GF-D8 (cell line): ENCODE measurements at regions not wholly inside any gene's neighbourhood (a gene's known extent, or its start where the extent isn't known, plus 50 kb on each side); places are given as distances from the start of the nearest gene placed in this dataset.
"Not testable (repeated sequence)": the region's sequence is repeated elsewhere in the genome, so short reads cannot be mapped to it uniquely, and the experiment has no call there.

Experiments used
- DNase-seq: peaks from one replicate; lab custom pipeline; 2025; lab: John Stamatoyannopoulos, UW

- no peak for DNase-seq
These were observed 372.2 kb downstream of the NFIB start for GRCh38 chr9:13941714-13942113.

DNA sequence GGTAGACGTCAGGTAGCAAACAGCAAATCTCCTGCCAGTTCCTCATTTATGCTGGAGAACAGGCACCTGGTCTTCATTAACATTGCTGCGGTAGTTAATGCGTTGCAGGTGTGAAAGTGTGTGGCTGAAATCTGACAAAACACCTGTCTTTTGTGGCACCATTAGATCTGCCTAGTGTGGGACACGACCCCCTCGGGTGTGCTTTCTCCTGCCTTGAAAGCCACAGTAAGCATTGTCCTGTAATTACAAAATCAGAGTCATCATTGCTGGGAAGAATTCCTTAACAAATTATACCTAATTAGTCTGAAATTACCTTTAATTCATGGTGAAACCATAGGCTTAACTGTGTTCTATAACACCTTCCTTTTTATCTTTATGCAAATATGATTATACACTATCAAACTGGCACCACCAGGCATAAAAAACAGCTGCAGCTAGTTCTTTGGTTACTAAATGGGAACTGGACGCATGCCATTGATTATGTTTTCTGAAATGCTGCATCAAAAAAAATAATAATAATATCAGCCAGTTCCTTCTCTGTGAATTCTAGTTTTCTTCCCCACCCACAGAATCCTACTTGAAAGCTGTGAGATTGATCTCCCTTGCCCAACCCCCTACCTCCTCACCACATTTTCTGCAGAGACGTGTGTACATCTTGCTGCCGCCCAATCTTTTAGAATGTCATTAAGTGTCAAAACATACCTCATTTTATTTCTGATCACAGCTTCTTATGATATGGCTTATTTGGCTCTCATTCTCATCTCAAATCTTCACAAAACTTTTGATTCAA lies 374.0 kb downstream of the NFIB start:
- no peak for DNase-seq

GRCh38 chr9:13939134-13939533 lies 374.8 kb downstream of the NFIB start:
- DNase-seq: no peak

DNA sequence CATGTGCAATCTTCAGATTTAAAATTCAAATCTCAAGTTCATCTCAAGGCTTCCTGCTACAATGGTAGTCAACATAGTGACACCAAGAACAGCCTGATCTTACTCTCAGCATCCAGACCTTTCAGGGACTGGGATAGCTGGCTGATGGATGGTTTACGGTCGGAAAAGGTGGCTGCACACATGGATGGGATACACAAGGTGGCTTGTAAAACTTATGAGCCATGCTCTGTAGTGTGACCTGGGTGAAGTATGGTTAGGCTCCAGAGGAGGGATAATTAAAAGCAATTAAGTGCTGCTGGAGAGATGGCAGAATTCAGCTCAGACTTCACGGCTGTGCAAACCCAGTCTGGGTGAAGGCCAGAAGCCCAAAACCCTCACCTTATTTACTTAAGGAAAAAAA lies 379.5 kb downstream of the NFIB start:
- no peak for DNase-seq

DNA sequence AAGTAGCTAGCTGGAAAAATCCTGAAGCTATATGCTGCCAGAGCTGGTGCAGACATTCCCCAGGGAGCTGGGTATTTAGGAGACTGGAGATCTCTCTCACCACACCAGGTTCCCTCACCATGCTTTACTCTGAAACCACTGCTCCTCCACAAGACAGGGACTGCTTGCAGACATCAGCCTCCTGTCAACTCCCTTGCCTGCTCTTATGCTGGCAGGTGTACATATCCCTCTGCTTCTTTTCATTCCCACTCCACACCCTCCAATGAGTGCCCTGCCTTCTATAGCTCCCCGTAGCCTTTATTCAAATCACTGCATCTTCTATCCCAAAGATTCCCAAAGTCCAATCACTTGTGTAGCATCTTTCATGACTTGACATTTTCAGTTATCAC lies 380.7 kb downstream of the NFIB start:
- DNase-seq: no peak

DNA sequence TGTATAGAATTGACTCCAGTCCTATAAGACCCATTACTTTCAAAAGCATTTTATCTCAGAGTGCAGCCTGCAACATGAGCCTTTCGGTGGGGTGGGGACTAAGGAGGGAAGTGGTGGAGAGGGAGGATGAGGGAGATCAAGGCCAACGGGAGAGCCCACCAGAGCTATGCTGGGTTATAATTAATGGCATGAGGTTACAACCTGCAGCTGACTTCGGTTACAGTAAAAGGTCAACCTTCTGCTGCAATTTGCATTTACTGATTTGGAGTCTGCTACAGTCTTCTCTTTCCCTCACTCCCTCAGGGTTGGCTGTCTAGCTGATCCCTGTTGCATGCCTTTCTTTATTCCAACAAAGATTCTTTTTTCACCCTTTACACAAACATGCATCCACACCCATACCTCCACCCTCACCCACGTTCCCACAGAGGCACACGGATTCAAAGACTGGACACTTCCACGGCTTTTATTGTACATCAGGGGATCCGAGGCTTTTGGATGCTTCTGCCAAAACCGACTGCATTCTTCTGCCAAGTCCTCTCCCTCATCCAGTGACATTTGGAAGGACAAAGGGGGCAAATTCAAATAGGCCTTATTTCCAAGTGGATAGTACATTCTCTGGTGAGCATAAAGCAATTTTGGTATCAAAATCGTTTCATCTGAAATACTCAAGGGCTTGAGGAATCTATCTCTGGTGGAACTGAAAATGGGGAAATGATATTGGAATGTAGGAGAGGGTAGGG lies 381.2 kb downstream of the NFIB start:
- no peak for DNase-seq

DNA sequence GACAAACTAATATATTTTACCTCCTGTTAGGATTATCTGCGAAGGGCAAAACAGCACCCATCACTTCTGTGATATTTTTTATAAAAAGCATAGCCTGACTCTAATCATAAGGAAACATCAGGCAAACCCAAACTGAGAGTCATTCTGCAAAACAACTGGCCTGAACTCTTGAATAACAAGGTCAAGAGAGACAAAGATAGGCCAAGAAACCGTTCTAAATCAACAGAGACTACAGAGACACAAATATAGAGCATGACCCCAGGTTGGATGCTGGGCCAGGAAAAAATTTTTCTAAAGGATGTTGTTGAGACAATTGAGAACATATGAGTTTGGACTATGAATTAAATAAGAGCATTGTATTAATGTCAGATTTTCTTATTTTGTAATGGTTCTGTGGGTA lies 384.9 kb downstream of the NFIB start:
- DNase-seq: no peak

GRCh38 chr9:13923381-13923780 lies 390.6 kb downstream of the NFIB start:
- DNase-seq: no peak

GRCh38 chr9:13920557-13920956 lies 393.4 kb downstream of the NFIB start:
- no peak for DNase-seq

GRCh38 chr9:13919401-13919800 lies 394.5 kb downstream of the NFIB start:
- no peak for DNase-seq

GRCh38 chr9:13917534-13917933 lies 396.4 kb downstream of the NFIB start:
- DNase-seq: no peak

DNA sequence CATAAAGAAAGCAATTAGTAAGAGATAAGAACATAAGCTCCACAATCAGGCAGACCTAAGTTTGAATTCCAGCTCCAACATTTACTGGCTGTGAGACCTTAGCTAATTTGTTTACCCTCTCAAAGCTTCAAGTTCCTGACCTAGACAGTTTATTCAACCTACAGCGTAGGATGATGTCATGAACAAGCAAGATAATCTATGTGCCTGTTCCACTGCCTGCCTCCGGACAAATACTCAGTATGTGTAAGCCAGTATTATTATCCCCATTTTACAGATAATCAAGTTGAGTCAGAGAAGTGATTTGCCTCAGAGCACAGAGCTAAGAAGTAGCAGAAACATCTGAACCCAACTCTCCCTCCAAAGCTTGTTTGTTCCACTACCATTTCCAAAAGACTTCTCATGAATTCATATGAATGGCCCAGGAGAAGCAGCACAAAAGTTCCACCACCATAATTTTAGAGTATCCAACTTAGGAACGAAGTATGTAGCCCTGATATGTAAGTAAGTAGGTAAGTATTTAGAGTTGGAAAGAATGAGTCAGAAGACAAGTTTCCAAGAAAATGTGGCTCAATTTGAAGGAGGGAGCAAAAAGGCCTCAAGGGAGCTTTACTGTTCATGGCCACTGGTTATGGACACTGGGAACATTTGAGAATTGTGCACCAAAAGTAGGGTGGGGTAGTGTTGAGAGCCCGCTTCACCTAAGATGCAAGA lies 398.2 kb downstream of the NFIB start:
- no peak for DNase-seq

DNA sequence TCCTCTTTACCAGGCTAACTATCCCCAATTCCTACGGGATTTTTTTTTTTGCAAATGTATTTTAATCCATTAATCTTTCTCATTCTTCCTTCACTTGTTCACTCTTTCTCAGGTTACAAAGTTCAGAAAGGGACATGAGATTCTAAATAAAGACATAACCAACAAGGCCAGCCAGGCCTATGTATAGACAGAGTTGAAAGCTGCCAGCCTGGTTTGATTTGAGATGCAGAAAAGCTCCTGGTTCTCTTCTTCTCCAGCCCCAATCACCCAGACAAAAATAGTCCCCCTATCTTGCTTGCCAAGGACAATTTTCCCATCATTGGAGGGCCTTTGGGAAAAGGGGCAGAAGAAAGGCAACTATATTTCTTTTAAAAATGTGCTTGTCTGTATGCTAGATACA lies 398.8 kb downstream of the NFIB start:
- DNase-seq: no peak

- no peak for DNase-seq
These were observed 402.5 kb downstream of the NFIB start for GRCh38 chr9:13911473-13911872.

DNA sequence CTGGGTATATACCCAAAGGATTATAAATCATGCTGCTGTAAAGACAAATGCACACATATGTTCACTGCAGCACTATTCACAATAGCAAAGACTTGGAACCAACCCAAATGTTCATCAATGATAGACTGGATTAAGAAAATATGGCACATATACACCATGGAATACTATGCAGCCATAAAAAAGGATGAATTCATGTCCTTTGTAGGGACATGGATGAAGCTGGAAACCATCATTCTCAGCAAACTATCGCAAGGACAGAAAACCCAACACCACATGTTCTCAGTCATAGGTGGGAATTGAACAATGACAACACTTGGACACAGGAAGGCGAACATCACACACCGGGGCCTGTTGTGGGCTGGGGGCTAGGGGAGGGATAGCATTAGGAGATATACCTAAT lies 406.1 kb downstream of the NFIB start:
- not testable (repeated sequence) for DNase-seq

DNA sequence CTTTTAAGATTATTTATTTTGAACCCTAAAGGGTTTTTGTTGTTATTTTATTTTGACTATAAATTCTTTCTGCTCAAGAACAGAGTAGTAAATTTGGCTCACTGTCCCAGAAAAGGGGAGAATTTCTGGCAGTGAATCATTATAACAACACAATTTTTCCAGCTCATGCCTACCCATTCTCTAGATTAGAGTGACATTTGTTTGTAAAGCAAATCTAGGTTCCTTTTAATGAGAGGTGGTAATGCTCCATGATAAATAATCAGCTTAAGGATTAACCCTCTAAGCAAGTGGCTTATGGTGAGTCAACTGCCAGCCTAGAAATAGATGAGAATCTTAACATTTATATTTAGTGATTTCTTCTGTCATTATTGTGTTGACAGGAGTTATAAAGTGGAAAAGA lies 409.2 kb downstream of the NFIB start:
- DNase-seq: no peak

DNA sequence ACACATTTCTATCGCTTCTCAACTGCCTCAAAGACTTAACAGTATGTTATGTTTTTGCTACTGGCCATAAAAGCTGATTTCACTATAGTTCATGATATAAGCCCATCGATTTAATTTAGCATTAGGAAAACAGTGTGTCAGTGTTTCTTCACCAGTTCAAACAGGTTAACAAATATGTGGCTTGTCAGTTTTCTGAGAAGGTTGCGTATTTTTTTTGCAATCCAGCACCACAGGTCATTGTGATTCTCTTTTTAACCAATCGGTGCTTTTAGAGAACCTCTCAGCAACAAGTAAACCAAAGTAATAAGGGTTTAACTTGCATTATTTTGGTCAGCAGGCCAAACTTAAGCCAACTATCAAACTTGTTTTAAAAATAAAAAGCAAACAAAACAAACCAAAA lies 409.6 kb downstream of the NFIB start:
- DNase-seq: no peak

GRCh38 chr9:13902286-13903066 lies 411.5 kb downstream of the NFIB start:
- DNase-seq: no peak

DNA sequence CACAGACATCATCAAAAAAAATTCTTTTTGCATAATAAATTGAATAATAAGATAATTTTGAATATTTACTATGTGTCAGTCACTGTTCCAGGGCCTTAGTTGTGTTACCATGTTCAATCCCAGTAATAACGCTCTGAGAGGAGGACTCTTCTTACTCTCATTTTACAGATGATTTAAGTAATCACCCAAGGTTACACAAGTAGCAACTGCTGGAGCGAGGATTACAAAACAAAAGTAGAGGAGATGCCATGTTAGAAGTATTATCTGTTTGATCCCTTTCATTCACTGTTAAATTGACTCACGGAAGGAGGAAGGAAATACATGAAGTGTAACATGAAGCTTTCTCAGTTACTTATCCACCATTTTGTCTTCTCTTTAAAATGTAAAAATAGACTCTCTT lies 412.8 kb downstream of the NFIB start:
- no peak for DNase-seq

- DNase-seq: no peak
These were observed 413.5 kb downstream of the NFIB start for GRCh38 chr9:13900449-13900848.

- DNase-seq: no peak
These were observed 414.0 kb downstream of the NFIB start for GRCh38 chr9:13899924-13900323.

DNA sequence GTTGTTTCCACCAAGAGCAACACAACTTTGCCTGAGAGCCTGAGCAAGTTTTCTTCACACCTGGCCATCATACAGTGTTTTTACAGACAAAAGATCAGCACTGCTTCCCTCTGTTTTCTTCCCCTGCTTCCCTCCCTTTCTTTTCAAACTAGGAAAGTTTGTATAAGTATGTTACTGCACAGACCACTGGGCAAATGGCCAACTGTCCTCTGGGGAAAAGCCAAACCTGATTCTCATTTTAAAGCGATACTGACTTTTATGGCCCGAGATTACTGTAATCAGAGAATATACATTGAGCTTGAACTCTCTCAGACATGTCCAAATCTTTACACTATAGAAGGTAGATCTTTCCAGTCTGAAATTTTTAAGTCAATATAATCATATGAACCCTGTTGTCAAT lies 415.0 kb downstream of the NFIB start:
- DNase-seq: no peak
